Stimulated activated CD4-positive, alpha-beta T cell treated with anti-CD3 and anti-CD28 coated beads, TNF-alpha, amount 100 ng/mL, for 4 hours (primary cell): ENCODE measurements at regions not wholly inside any gene's neighbourhood (a gene's known extent, or its start where the extent isn't known, plus 50 kb on each side); places are given as distances from the start of the nearest gene placed in this dataset.
"Not testable (repeated sequence)": the region's sequence is repeated elsewhere in the genome, so short reads cannot be mapped to it uniquely, and the experiment has no call there.

Experiments used
- DNase-seq, 3 experiments: peaks; one replicate each; pipeline ENCODE4 v3.0.0-alpha.2; 2020; ENCODE audit warnings: low read depth in 3 of 3

- no peak for DNase-seq
These were observed 118.2 kb downstream of the ZNF22 start for GRCh38 chr10:45118929-45119328.

- not testable (repeated sequence) for DNase-seq
These were observed 121.6 kb downstream of the ZNF22 start for GRCh38 chr10:45122180-45122860.

- DNase-seq: no peak
These were observed 134.9 kb downstream of the ZNF22 start for GRCh38 chr10:45135443-45136198.

GRCh38 chr10:45136256-45136655 lies 135.5 kb downstream of the ZNF22 start:
- no peak for DNase-seq

GRCh38 chr10:45144326-45145070 lies 143.8 kb downstream of the ZNF22 start:
- DNase-seq: no peak

- DNase-seq: not testable (repeated sequence)
These were observed 144.4 kb downstream of the ZNF22 start for GRCh38 chr10:45145143-45145542.

- DNase-seq: no peak
These were observed 146.3 kb downstream of the ZNF22 start for GRCh38 chr10:45147000-45147399.

GRCh38 chr10:45150997-45151396 lies 150.3 kb downstream of the ZNF22 start:
- DNase-seq: no peak

GRCh38 chr10:45151467-45152214 lies 150.9 kb downstream of the ZNF22 start:
- DNase-seq: no peak

GRCh38 chr10:45152726-45153125 lies 152.0 kb downstream of the ZNF22 start:
- DNase-seq: no peak

GRCh38 chr10:45154502-45154901 lies 153.8 kb downstream of the ZNF22 start:
- DNase-seq: no peak

GRCh38 chr10:45155784-45156183 lies 155.1 kb downstream of the ZNF22 start:
- no peak for DNase-seq

GRCh38 chr10:45160271-45160670 lies 155.1 kb downstream of the OR13A1 start:
- DNase-seq: no peak

- DNase-seq: no peak
These were observed 152.0 kb downstream of the OR13A1 start for GRCh38 chr10:45163315-45163975.

- not testable (repeated sequence) for DNase-seq
These were observed 139.8 kb downstream of the OR13A1 start for GRCh38 chr10:45175520-45176118.

GRCh38 chr10:45179691-45180090 lies 135.7 kb downstream of the OR13A1 start:
- DNase-seq: no peak

- DNase-seq: no peak
These were observed 134.9 kb downstream of the OR13A1 start for GRCh38 chr10:45180507-45180906.

- DNase-seq: no peak
These were observed 134.2 kb downstream of the OR13A1 start for GRCh38 chr10:45180946-45181875.

- no peak for DNase-seq
These were observed 132.2 kb downstream of the OR13A1 start for GRCh38 chr10:45183174-45183573.
